HFFc6 (cell line): ENCODE measurements at regions not wholly inside any gene's neighbourhood (a gene's known extent, or its start where the extent isn't known, plus 50 kb on each side); places are given as distances from the start of the nearest gene placed in this dataset.

Source experiments
- DNase-seq: peaks from one replicate; pipeline ENCODE4 v3.0.0-alpha.2; 2018
- H3K27ac Mint-ChIP-seq: 2 replicates; pipeline ENCODE4 v1.8.0; 2020; ENCODE audit warnings: mild to moderate bottlenecking, mixed read lengths
- H3K27me3 Mint-ChIP-seq: 2 replicates; pipeline ENCODE4 v1.8.0; 2021; ENCODE audit warnings: mild to moderate bottlenecking, moderate library complexity, mixed read lengths; ENCODE audit not compliant: insufficient read depth
- H3K36me3 Mint-ChIP-seq: 2 replicates; pipeline ENCODE4 v1.8.0; 2021; ENCODE audit warnings: low read depth, mixed read lengths
- H3K4me1 Mint-ChIP-seq: 2 replicates; pipeline ENCODE4 v1.8.0; 2020; ENCODE audit warnings: low read depth, mixed read lengths
- H3K4me3 Mint-ChIP-seq: 2 replicates; pipeline ENCODE4 v1.8.0; 2020; ENCODE audit warnings: mild to moderate bottlenecking, moderate library complexity, mixed read lengths
- H3K9me3 Mint-ChIP-seq: 2 replicates; pipeline ENCODE4 v1.8.0; 2020; ENCODE audit warnings: mild to moderate bottlenecking, mixed read lengths
- CTCF ChIP-seq: fragments of 200-600 bp; sonication (generic); IDR thresholded peaks from 2 replicates; pipeline ENCODE4 v1.5.0; 2021; ENCODE audit warnings: antibody characterized with exemption, mild to moderate bottlenecking

DNA sequence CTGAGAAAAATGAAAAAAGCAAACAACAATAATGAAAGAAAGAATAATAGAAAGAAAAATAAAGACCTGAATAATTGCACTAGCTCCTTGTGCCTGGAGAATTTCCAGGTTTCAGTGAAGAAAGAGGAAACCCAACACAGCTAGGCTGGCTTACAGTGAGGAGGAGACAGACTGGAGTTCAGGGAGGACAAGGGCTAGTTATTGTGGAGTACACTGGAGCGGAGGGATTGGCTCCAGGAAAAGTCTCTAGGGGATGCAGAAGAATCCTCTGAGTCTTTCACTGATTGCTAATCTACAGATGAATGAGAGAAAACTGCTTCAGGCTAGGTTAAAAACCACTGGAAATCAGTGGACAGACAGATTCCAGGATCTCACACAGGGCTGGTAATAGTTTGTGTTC is 163.6 kb upstream of the RBMS1 start:
- DNase-seq: no peak
- Mint-ChIP-seq H3K9me3 (no peaks in the 10 kb centered on the region), H3K36me3 (no peaks in the 10 kb centered on the region), H3K4me1 (peaks cover 29% of the 10 kb centered on the region), H3K27me3 (no peaks in the 10 kb centered on the region), H3K4me3 (no peak overlapping the region), H3K27ac (no peak overlapping the region)
- no peak for TF ChIP-seq CTCF

DNA sequence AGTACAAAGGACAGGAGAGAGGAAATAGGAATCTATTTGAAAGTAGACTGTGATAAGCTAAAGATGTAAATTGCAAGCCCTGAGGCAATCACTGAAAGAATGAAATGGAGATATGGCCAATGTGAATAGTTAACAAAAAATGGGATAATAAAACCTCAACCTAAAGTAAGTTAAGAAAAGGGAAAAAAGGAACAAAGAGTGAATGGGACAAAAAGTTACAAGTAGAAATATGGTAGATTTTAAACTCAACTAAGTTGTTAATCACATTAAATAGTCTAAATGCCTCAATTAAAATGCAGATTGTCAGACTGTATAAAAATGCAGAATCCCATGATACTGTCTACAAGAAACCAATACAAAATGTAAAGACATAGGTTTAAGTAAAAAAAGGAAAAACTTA is 165.2 kb upstream of the RBMS1 start:
- no peak for TF ChIP-seq CTCF
- Mint-ChIP-seq H3K9me3 (no peaks in the 10 kb centered on the region), H3K27ac (no peak overlapping the region), H3K4me1 (peaks cover 24% of the 10 kb centered on the region), H3K36me3 (no peaks in the 10 kb centered on the region), H3K4me3 (no peak overlapping the region), H3K27me3 (no peaks in the 10 kb centered on the region)
- no peak for DNase-seq

DNA sequence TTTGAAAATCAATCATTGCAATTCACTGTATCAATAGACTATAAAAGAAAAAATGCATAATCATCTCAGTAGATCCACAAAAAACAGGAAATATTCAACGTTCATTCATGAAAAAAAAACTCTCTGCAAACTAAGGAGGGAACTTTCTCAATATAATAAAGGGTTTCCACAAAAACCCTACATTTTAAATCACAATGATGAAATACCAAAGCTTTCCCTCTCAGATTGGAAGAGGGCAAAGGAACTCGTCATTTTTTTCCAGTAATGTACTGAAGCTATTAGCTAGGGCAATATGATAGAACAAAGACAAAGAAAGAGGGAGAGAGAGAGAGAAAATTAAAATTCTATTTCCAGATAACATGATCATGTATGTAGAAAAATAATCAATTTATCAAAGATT is 167.1 kb upstream of the RBMS1 start:
- DNase-seq: no peak
- H3K9me3 Mint-ChIP-seq: no peaks in the 10 kb centered on the region
- H3K4me3 Mint-ChIP-seq: no peak overlapping the region
- H3K27ac Mint-ChIP-seq: no peak overlapping the region
- TF ChIP-seq CTCF: no peak
- H3K27me3 Mint-ChIP-seq: no peaks in the 10 kb centered on the region; the same call in 1 of the 2 replicates
- peaks cover 40% of the 10 kb centered on the region for H3K4me1 Mint-ChIP-seq
- H3K36me3 Mint-ChIP-seq: no peaks in the 10 kb centered on the region

GRCh38 chr2:160664603-160665140 is 171.1 kb upstream of the RBMS1 start:
- Mint-ChIP-seq H3K27ac (peak overlapping the region; percentile 37), H3K4me1 (peaks cover 49% of the 10 kb centered on the region), H3K4me3 (no peak overlapping the region), H3K36me3 (no peaks in the 10 kb centered on the region), H3K9me3 (no peaks in the 10 kb centered on the region), H3K27me3 (no peaks in the 10 kb centered on the region; the same call in 1 of the 2 replicates)
- TF ChIP-seq CTCF: no peak
- DNase-seq: no peak

DNA sequence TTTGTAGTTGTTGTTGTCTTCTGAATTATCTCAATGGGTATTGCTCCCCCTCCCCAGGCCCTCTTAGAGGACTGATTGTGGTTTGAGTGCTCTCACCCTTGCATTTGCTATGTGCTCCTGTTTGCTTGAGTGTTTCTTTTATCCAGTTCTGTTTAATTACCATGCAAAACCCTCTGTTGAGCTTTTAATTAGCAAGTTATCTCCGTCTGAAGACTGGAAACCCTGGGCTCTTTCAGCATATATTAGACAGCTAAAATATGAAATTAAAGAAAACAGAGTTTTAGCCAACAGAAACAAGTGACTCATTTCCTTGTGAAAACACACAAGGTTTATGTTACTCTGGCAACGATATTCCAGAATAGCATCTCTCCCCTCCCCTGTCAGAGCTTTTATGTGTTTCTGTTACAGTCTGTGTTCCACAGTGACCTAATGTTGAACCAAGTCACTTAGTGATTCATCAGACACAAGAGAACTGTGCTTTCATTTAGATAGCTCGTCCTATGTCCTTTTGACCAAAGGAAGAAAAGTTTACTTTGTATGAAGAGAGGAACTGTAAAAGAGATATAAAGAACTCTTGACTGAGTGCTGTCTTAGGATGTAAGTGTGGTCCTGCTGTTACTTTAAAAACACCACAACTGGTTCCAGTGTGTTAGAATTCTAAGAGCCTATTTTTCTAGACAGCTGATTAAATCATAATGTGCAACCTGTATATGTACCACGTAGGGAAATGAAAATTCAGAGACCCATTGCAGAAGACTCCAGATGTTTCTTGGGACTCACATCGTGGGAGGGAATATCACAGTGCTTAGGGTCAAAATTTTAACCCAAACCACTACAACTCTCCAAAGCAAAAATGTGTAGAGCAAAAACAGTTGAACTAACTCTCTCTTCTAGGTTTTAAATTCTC is 172.8 kb upstream of the RBMS1 start:
- Mint-ChIP-seq H3K4me1 (peaks cover 49% of the 10 kb centered on the region), H3K9me3 (no peaks in the 10 kb centered on the region), H3K27ac (peak overlapping the region; percentile 97), H3K36me3 (no peaks in the 10 kb centered on the region), H3K27me3 (no peaks in the 10 kb centered on the region; the same call in 1 of the 2 replicates), H3K4me3 (peak overlapping the region; percentile 82)
- no peak for TF ChIP-seq CTCF
- DNase-seq: peak; percentile 98
